ENCODE measurements at regions not wholly inside any gene's neighbourhood (a gene's known extent, or its start where the extent isn't known, plus 50 kb on each side); places are given as distances from the start of the nearest gene placed in this dataset.

DNA sequence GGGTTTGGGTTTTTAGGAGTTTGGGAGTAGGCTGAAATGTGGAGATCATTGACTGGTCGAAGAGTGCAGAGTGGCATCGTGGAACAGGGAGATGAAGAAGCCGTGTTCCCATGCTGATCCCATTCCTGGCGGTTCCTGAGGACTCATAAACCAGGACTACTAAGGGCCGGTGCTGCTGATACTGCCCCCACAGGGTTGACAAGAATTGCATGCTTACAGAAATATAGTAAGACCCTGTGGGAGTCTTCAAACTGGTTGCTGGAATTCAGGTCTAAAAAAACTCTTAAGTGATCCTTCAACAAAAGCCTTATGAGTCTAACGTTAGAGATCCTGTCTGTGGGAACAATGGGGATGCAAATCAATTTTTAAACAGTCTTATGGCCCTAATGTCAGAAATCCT lies 64.0 kb upstream of the ARHGAP5 start:
- ATAC-seq (no peak), DNase-seq (ENCODE audit: low read depth in 1 of 2, low spot score in 1 of 2) (peak in 1 of 2 experiments; percentile 56)

DNA sequence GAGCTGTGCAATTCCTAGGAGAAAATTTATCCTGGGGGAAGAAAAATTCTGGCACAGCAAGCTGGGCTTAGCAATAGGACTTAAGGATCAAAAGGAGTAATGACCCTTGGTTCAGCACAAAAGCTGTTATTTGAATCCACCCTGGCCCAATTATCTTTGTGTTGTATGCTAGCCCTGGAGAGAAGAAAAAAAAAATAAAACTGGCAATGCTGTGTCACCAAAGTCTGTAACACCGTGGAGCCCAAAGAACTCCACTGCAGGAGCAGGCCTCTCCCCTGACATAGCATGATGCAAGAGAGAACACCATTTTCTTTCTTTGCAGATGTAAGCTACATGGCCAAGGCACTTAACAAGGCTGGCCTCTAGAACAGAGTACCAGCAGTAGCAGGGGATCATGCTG lies 63.0 kb upstream of the ARHGAP5 start:
- TF ChIP-seq, protein P1, sequence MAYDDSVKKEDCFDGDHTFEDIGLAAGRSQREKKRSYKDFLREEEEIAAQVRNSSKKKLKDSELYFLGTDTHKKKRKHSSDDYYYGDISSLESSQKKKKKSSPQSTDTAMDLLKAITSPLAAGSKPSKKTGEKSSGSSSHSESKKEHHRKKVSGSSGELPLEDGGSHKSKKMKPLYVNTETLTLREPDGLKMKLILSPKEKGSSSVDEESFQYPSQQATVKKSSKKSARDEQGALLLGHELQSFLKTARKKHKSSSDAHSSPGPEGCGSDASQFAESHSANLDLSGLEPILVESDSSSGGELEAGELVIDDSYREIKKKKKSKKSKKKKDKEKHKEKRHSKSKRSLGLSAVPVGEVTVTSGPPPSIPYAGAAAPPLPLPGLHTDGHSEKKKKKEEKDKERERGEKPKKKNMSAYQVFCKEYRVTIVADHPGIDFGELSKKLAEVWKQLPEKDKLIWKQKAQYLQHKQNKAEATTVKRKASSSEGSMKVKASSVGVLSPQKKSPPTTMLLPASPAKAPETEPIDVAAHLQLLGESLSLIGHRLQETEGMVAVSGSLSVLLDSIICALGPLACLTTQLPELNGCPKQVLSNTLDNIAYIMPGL (CRISPR knock-in tag; IDR thresholded peaks at IDR 0.05; ENCODE audit: borderline replicate concordance): no peak
- TF ChIP-seq, protein P2, sequence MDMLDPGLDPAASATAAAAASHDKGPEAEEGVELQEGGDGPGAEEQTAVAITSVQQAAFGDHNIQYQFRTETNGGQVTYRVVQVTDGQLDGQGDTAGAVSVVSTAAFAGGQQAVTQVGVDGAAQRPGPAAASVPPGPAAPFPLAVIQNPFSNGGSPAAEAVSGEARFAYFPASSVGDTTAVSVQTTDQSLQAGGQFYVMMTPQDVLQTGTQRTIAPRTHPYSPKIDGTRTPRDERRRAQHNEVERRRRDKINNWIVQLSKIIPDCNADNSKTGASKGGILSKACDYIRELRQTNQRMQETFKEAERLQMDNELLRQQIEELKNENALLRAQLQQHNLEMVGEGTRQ (IDR thresholded peaks at IDR 0.05): no peak
- TF ChIP-seq FOSL2 (IDR thresholded peaks at IDR 0.05) (no peak), FOSL2 (CRISPR knock-in tag; IDR thresholded peaks at IDR 0.05) (no peak), NFE2L2 (conservative IDR thresholded peaks at IDR 0.05; ENCODE audit: low read length) (no peak), SREBF2 (IDR thresholded peaks at IDR 0.05) (no peak), NR3C1 (IDR thresholded peaks at IDR 0.05) (no peak), EP300 (IDR thresholded peaks at IDR 0.05) (no peak), PHF8 (IDR thresholded peaks at IDR 0.05; ENCODE audit: borderline replicate concordance, low read depth) (no peak), ZSCAN20 (CRISPR knock-in tag; IDR thresholded peaks at IDR 0.05) (no peak), EHMT2 (IDR thresholded peaks at IDR 0.05; ENCODE audit: low read depth) (no peak)
- TF ChIP-seq, protein P3, sequence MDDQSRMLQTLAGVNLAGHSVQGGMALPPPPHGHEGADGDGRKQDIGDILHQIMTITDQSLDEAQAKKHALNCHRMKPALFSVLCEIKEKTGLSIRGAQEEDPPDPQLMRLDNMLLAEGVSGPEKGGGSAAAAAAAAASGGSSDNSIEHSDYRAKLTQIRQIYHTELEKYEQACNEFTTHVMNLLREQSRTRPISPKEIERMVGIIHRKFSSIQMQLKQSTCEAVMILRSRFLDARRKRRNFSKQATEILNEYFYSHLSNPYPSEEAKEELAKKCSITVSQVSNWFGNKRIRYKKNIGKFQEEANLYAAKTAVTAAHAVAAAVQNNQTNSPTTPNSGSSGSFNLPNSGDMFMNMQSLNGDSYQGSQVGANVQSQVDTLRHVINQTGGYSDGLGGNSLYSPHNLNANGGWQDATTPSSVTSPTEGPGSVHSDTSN (IDR thresholded peaks at IDR 0.05): no peak
- TF ChIP-seq, protein P4, sequence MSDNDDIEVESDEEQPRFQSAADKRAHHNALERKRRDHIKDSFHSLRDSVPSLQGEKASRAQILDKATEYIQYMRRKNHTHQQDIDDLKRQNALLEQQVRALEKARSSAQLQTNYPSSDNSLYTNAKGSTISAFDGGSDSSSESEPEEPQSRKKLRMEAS (IDR thresholded peaks at IDR 0.05): no peak
- TF ChIP-seq, protein P5, sequence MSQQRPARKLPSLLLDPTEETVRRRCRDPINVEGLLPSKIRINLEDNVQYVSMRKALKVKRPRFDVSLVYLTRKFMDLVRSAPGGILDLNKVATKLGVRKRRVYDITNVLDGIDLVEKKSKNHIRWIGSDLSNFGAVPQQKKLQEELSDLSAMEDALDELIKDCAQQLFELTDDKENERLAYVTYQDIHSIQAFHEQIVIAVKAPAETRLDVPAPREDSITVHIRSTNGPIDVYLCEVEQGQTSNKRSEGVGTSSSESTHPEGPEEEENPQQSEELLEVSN (IDR thresholded peaks at IDR 0.05; ENCODE audit: borderline replicate concordance, low read depth): no peak
- ChIA-PET CTCF (interaction anchor here (0.5 kb wide), 1 partner anchor 911 kb away, joined by 3 read pairs; no protein-coding TSS in a partner anchor), POLR2A (no interaction called here)
- WGBS (ENCODE audit: missing lambda C conversion rate): 86% methylated on average over 1 of the region's 1 CpG
- DNase-seq (ENCODE audit: low read depth in 1 of 2, low spot score in 1 of 2) (no peak), FAIRE-seq (no peak), ATAC-seq (no peak)
- Histone ChIP-seq H3K4me3 (no peak overlapping the region), H3K4me2 (no peak overlapping the region), H3K4me1 (peaks cover 34% of the 10 kb centered on the region), H3K9me3 (no peaks in the 10 kb centered on the region), H3K27ac (peak overlapping the region in 1 of 2 experiments; percentile 92; a peak in 3 of 6 replicates)

More for the DNA sequence above, 64.0 kb upstream of the ARHGAP5 start:
- Histone ChIP-seq H3K27ac (peak overlapping the region; percentile 89 to 92; a peak in 5 of 6 replicates), H3K4me1 (peaks cover 44% of the 10 kb centered on the region), H3K9me3 (no peaks in the 10 kb centered on the region), H3K4me3 (no peak overlapping the region), H3K4me2 (no peak overlapping the region)
- no peak for FAIRE-seq
- 86% methylated on average over 6 of the region's 6 CpGs for WGBS (ENCODE audit: missing lambda C conversion rate)
- TF ChIP-seq FOSL2 (IDR thresholded peaks at IDR 0.05) (no peak), FOSL2 (CRISPR knock-in tag; IDR thresholded peaks at IDR 0.05) (no peak), HOXA7 (CRISPR knock-in tag; IDR thresholded peaks at IDR 0.05) (no peak), CBX2 (IDR thresholded peaks at IDR 0.05; ENCODE audit: borderline replicate concordance, low read depth) (no peak), ZFP36 (IDR thresholded peaks at IDR 0.05; ENCODE audit: borderline replicate concordance, partially characterized antibody) (no peak), EHF (CRISPR knock-in tag; IDR thresholded peaks at IDR 0.05) (no peak), SREBF2 (IDR thresholded peaks at IDR 0.05) (no peak), RNF2 (IDR thresholded peaks at IDR 0.05; ENCODE audit: borderline replicate concordance, low read depth) (no peak)
- TF ChIP-seq, protein P6, sequence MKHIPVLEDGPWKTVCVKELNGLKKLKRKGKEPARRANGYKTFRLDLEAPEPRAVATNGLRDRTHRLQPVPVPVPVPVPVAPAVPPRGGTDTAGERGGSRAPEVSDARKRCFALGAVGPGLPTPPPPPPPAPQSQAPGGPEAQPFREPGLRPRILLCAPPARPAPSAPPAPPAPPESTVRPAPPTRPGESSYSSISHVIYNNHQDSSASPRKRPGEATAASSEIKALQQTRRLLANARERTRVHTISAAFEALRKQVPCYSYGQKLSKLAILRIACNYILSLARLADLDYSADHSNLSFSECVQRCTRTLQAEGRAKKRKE (CRISPR knock-in tag; IDR thresholded peaks at IDR 0.05; ENCODE audit: low read depth): no peak
- TF ChIP-seq, protein P7, sequence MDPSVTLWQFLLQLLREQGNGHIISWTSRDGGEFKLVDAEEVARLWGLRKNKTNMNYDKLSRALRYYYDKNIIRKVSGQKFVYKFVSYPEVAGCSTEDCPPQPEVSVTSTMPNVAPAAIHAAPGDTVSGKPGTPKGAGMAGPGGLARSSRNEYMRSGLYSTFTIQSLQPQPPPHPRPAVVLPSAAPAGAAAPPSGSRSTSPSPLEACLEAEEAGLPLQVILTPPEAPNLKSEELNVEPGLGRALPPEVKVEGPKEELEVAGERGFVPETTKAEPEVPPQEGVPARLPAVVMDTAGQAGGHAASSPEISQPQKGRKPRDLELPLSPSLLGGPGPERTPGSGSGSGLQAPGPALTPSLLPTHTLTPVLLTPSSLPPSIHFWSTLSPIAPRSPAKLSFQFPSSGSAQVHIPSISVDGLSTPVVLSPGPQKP (IDR thresholded peaks at IDR 0.05; ENCODE audit: low read depth, low read length): no peak
- TF ChIP-seq, protein P2 (IDR thresholded peaks at IDR 0.05): no peak
- ChIA-PET CTCF (no interaction called here), POLR2A (no interaction called here)
